Left renal pelvis (tissue), 4 donors: ENCODE measurements at regions not wholly inside any gene's neighbourhood (a gene's known extent, or its start where the extent isn't known, plus 50 kb on each side); places are given as distances from the start of the nearest gene placed in this dataset.
A peak's percentile ranks its signal among the peaks of the same experiment; 100 is the strongest.

Experiments
- DNase-seq, 4 donors: peaks; one replicate each; pipeline ENCODE4 v3.0.0-alpha.2; 2013; ENCODE audit warnings: low read depth in 4 of 4, low spot score in 3 of 4

- DNase-seq: no peak
These were observed 228.8 kb downstream of the CDH11 start for GRCh38 chr16:64892835-64893785.

GRCh38 chr16:64889446-64889845 lies 232.4 kb downstream of the CDH11 start:
- DNase-seq: no peak

GRCh38 chr16:64887651-64888050 lies 234.2 kb downstream of the CDH11 start:
- no peak for DNase-seq

DNA sequence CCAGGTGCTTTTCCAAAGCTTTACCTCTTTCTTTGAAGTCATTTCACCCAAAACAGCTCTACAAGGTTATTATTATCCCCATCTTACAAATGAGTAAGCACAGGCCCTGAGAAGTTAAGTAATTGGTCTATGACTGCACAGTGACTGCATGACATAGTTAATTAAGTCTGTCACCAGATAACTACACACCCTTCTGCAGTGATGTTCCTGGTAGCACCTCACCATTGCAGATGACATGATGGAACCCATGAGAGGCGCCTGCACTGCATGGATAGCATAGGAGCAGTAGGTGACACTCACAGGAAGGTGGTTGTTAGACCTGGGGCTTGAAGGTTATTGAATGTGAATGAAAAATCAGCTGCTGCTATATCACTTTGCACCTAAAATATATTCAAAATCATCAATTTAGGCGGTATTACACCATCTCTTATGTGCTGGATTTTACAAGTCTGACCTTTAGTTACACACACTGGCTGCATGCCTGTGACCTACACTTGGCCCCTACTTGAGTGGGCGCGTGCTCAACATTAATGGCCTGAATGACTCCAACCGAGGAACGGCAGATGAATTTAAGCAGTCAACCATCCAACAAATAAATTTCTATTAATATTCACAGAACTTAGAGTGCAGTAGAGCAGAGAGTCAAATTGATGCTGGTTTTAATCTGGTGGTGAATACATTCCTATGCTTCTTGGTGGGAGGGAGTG lies 239.6 kb downstream of the CDH11 start:
- DNase-seq: no peak

DNA sequence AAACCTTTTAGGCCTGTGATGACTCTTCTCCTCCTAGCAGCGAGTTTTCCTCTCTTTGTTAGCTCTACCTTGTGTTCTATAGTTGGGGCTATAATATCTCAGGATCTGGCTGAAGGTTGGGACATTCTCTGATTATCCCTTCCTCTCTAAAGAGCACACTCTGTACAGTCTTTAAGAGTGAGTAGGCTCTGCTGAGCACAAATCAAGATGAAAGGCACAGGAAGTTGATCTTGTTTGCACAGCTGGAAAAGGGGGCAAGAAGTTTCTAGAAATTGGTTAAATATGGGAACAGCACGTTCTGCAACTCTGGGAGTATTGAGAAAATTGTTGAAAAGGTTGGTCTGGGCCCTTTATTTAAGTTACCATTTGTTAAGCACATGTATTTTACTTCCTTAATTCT lies 240.9 kb downstream of the CDH11 start:
- no peak for DNase-seq

GRCh38 chr16:64880006-64880405 lies 241.9 kb downstream of the CDH11 start:
- no peak for DNase-seq

DNA sequence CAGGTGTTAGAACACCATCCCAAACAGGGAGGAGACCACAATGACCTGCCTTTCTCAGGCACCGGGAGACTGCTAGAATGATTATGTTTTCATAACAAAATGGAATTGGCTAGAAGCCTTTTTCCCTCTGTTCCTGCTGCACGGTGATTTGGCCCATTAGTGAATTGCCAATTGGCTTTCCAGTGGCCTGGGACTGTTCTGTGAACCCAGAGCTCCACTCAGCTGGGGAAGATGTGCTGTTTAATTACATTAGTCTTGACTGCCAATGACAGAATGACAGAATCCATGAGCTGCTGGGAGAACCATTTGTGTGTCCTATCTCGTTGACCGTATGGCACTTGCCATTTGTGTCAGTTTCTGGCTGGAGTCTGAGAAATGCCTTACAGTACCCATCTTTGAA lies 242.9 kb downstream of the CDH11 start:
- no peak for DNase-seq

GRCh38 chr16:64872101-64872500 lies 249.8 kb downstream of the CDH11 start:
- DNase-seq: no peak

DNA sequence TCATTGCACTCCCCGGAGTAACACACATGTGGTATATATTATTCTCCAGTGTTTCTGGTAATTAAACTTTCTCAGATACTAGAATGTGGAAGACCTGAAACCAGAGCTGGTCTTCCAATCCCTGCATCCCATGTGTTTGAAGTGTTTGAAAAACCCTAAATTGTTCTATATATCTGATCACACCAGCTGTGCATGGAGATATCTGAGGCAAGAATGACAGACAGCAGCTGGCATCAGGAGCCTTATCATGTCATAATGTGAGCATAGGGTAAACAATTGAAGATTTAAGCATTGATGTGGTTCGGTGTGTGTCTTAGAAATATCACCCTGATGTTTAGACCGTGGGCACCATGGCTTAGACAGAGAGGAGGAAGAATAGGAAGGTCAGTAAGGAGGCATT lies 251.0 kb downstream of the CDH11 start:
- no peak for DNase-seq

DNA sequence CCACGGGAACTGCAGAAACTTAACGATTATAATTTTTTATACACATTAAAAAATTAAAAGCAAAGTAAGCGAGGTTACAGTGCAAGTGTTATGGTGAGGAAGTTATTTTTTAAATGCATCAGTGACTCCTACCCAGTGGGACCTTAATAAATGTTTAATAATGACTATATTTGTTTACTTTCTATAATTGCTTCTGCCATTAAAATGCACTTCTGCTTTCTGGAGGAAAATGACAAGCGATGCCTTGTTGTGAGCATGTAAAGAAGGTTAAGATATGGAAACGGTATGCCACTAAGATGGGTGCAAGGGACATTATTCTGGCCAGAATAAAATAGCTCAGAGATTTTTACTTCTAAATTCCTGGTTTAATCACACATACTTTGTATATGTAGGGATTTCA lies 252.1 kb downstream of the CDH11 start:
- no peak for DNase-seq

- DNase-seq: no peak
These were observed 255.8 kb downstream of the CDH11 start for GRCh38 chr16:64866021-64866420.

DNA sequence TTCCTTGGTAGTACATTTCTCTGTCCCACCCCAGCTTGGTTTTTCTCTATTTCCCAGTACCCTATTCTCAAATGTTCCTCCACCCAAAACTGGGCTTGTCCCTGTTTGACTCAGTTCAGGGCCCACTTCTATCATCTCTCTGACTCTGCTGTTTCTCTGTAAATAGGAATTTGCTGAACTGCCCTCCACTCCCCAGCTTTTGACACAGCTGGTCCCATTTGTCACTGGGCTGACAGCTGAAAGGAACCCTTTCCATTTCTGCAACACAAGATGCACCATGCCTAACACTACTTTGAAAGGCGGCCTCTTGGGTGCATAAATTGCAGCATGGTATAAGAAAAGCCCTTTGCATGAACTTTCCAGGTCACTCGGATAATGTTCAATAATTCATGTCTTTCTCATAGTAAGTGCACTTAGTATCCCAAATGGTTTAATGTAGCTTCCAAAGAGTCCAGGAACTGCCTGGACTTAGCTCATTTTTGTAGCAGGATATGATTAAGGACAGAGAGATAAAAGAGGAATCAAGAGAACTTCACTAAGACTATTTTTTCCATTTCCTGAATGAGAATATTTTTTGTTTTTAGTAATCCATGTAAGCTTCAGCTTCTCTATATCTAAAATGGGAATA lies 256.7 kb downstream of the CDH11 start:
- DNase-seq: peak in 2 of 4 donors; percentile 6 to 19

GRCh38 chr16:64864232-64864809 lies 257.5 kb downstream of the CDH11 start:
- peak; percentile 46 to 54 (median 48) for DNase-seq

- no peak for DNase-seq
These were observed 263.8 kb downstream of the CDH11 start for GRCh38 chr16:64858076-64858475.

GRCh38 chr16:64857411-64857810 lies 264.5 kb downstream of the CDH11 start:
- DNase-seq: no peak

- DNase-seq: no peak
These were observed 268.3 kb downstream of the CDH11 start for GRCh38 chr16:64853551-64853950.

DNA sequence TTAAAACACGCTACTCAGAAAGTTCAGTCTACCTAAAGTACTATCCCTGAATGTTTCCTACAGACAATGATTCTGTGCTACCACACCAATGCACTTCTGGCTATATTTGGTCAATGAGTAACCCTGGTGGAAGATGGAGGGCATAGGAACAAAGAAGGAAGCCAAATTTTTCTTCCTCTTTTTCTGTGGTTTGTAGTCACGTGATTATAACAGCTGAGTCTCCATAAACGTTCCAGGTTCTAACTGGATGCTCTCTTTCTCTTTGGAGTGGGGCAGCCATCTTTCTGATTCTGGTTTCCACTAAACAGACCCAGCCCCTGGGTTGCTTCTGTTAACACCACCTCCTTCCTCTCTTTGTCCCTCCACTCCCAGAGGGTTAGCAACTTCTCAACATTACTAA lies 274.9 kb downstream of the CDH11 start:
- no peak for DNase-seq

GRCh38 chr16:64845071-64845470 lies 276.8 kb downstream of the CDH11 start:
- DNase-seq: no peak

DNA sequence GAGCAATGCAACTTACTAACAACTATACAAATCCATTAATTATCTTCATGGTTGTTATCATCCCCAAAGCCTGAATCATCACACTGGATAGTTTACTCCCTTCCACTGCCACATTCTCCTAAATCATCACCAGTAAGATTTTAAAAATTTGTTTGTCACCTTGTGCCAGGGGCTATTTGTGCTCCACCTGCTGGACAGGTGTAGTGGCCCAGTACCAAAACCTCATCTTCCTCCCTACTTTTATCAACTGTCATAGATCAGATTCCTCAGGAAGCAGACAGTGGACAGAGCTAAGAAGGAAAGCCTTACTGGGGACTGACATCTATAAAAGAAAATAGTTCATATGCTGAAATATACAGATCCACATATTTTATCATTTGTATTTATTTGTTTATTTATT lies 280.4 kb downstream of the CDH11 start:
- no peak for DNase-seq

DNA sequence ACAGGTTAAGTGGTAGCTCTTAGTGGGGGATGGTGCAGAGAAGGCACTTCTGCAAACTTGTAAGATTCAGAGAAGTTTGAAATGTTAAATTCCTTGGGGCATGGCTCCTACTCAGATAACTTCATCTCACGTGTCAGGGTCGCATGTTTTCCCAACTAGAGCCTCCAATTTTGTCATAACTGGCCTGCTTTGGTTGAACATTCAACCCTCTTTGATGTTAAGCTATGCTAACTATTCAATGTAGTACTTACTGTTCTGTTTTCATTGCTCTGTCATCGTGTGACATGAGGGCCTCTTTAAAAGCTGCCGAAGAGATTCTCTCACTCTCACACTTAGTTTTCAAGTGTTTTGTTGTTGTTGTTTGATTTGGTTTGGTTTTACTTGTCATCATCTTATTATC lies 280.8 kb downstream of the CDH11 start:
- DNase-seq: no peak

- no peak for DNase-seq
These were observed 291.2 kb downstream of the CDH11 start for GRCh38 chr16:64830653-64831052.
